Body of pancreas (tissue), 4 donors: ENCODE measurements at regions not wholly inside any gene's neighbourhood (a gene's known extent, or its start where the extent isn't known, plus 50 kb on each side); places are given as distances from the start of the nearest gene placed in this dataset.

ENCODE experiments used
- ATAC-seq: fragments of 150-250 bp; one replicate; pipeline ENCODE4 v1.9.1; 2016
- DNase-seq, 4 donors: peaks; one replicate each; pipeline ENCODE4 v3.0.0-alpha.2; 2019
- H3K27ac ChIP-seq, 4 donors: fragments of 200-600 bp; sonication (generic); 1 replicate in 3 of 4; 2 replicates in 1 of 4; pipeline versions ENCODE4 v1.5.1 to v1.6.1; 2016 to 2019; ENCODE audit warnings: mild to moderate bottlenecking in 1 of 4, mixed read lengths in 1 of 4, moderate library complexity in 1 of 4
- H3K27me3 ChIP-seq, 2 donors: fragments of 200-600 bp; sonication (generic); one replicate each; pipeline ENCODE4 v1.6.0; 2016; ENCODE audit warnings: mild to moderate bottlenecking in 1 of 2
- H3K36me3 ChIP-seq, 2 donors: fragments of 200-600 bp; sonication (generic); replicated peaks in 1 of 2; 2 replicates each; pipeline ENCODE4 v1.5.1; 2016; ENCODE audit warnings: low read depth in 2 of 2; ENCODE audit not compliant: insufficient read depth in 1 of 2
- H3K4me1 ChIP-seq: fragments of 200-600 bp; sonication (generic); one replicate; pipeline ENCODE4 v1.6.0; 2016
- H3K4me3 ChIP-seq, 2 donors: fragments of 200-600 bp; sonication (generic); 1 replicate in 1 of 2; 2 replicates in 1 of 2; pipeline ENCODE4 v1.5.1; 2016 to 2019
- H3K9me3 ChIP-seq, 3 donors: fragments of 200-600 bp; sonication (generic); 1 replicate in 2 of 3; 2 replicates in 1 of 3; pipeline ENCODE4 v1.5.1; 2016
- POLR2A ChIP-seq, 3 donors: fragments of 450-650 bp; IDR thresholded peaks; one replicate each; pipeline ENCODE4 v1.6.1; 2016; ENCODE audit warnings: antibody characterized with exemption in 3 of 3, mild to moderate bottlenecking in 2 of 3
- WGBS, 2 donors: methylation state at CpG; one replicate each; pipeline ENCODE4 v1.1.5; 2017; 5-methylcytosine and 5-hydroxymethylcytosine counted together
- intact Hi-C: fragments of 100-400 bp; cut with DNase I; formaldehyde crosslinking; loops from one replicate; pipeline ENCODE4 v1.15.1; 2023
- TF ChIP-seq, protein P1 (sequence below), 7 experiments: fragments of 450-650 bp in 4 of 7; fragments of 200-600 bp in 3 of 7; sonication (generic) in 3 of 7; IDR thresholded peaks; one replicate each; pipeline ENCODE4 v1.5.1; 2016 to 2019; ENCODE audit warnings: antibody characterized with exemption in 7 of 7

DNA sequence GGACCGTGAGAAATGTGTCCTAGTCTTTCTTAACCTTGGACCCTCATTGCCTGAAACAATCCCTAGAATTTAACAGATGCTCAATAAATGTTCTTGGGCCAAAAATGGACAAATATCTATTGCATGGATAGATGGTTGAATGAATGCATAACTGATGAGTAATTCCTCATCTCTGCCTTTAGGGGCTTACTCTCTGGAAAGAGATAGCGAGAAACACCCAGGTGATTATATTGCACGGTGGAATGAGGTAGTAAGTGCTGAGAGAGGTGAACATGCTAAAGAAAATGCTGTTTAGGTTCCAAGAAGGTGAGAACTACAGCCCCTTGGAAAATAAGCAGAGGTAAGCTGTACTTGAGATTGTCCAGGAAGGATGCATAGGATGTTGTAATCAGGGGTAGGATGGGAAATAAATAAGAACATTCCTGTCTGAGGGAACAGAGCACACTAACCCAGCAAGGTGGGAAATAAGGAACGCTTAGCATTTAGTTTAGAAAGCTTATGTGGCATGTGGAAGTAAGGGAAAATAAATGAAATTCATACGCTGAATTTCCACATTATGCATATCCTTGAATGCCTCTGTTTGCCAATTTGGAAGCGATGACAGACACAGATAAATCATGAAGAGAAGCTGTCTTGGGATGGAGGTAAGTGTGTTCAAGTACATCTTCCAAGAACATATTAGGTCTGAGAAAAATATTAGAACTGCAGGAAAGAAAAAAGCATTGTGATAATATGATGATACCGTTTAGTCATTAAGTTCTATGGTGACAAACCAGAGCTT is 426.6 kb downstream of the ARHGEF28 start:
- no peaks in the 10 kb centered on the region for H3K4me1 ChIP-seq
- H3K27ac ChIP-seq = no peak overlapping the region
- H3K9me3 ChIP-seq = no peaks in the 10 kb centered on the region
- intact Hi-C loops = no loop called here
- WGBS, 2 donors = 63 to 70% methylated on average over 7 of the region's 7 CpGs
- H3K36me3 ChIP-seq = no peaks in the 10 kb centered on the region
- DNase-seq = no peak
- H3K27me3 ChIP-seq = no peaks in the 10 kb centered on the region
- no peak for ATAC-seq
- TF ChIP-seq, protein P1, sequence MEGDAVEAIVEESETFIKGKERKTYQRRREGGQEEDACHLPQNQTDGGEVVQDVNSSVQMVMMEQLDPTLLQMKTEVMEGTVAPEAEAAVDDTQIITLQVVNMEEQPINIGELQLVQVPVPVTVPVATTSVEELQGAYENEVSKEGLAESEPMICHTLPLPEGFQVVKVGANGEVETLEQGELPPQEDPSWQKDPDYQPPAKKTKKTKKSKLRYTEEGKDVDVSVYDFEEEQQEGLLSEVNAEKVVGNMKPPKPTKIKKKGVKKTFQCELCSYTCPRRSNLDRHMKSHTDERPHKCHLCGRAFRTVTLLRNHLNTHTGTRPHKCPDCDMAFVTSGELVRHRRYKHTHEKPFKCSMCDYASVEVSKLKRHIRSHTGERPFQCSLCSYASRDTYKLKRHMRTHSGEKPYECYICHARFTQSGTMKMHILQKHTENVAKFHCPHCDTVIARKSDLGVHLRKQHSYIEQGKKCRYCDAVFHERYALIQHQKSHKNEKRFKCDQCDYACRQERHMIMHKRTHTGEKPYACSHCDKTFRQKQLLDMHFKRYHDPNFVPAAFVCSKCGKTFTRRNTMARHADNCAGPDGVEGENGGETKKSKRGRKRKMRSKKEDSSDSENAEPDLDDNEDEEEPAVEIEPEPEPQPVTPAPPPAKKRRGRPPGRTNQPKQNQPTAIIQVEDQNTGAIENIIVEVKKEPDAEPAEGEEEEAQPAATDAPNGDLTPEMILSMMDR (IDR thresholded peaks at IDR 0.05) = no peak
- TF ChIP-seq POLR2A (IDR thresholded peaks at IDR 0.05) = no peak
- no peak overlapping the region for H3K4me3 ChIP-seq

DNA sequence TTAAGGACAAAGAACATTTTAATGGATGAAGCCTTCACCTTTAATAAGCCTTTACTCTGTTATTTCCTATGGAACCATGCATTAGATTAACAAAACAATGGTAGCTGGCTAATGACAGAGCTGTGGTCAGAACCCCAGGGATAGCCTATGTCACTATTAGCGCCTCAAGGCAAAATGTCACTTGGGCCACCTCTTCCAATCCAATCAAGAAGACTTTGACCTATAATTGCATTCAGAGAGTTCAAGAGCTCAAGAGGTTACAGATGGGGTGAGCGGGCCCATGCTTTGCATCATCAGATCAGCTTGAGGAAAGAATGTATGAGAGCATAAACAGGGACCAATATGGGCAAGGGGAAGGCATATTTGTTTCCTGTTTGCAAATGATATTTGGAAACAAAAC is 425.1 kb downstream of the ARHGEF28 start:
- Histone ChIP-seq H3K9me3 (no peaks in the 10 kb centered on the region), H3K27ac (no peak overlapping the region), H3K4me3 (no peak overlapping the region), H3K27me3 (no peaks in the 10 kb centered on the region), H3K36me3 (no peaks in the 10 kb centered on the region), H3K4me1 (no peaks in the 10 kb centered on the region)
- ATAC-seq (no peak), DNase-seq (no peak)
- WGBS, 2 donors = 93 to 95% methylated on average over 2 of the region's 2 CpGs
- intact Hi-C loops = no loop called here
- no peak for TF ChIP-seq POLR2A (IDR thresholded peaks at IDR 0.05)
- TF ChIP-seq, protein P1 (IDR thresholded peaks at IDR 0.05) = no peak

DNA sequence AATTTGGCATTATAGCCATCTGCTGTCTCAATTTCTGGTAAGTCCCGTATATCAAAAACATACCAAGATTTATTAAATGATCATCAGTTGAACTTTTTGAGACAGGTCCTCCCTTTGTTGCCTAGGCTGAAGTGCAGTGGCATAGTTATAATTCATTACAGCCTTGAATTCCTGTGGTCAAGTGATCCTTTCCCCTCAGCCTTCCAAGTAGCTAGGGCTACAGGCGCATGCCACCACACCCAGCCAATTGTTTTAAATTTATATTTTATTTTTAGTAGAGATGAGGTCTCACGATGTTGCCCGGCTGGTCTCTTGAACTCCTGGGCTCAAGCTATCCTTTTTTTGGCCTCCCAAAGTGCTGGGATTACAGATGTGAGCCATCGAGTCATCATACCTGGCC is 418.9 kb downstream of the ARHGEF28 start:
- no peak for ATAC-seq
- WGBS, 2 donors = 86 to 93% methylated on average over 5 of the region's 5 CpGs
- intact Hi-C loops = no loop called here

DNA sequence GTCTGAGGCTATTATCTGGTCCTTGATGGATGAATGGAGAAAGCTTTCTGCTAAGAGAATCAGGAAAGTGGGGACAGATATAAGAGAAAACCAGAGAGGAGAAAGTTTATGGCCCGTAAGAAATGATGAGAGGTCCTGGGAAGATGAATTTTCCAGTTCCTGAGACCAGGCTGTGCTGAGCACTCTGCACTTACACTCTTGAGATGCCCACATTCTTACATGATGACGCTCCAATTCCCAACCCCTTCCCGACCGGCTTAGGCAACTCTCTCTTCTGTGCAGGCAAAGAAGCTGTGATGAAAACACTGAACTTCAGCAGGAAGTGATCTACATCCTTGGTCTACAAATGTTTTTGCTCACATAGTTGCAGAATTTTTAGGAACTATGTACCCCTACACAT is 417.0 kb downstream of the ARHGEF28 start:
- DNase-seq = no peak

More for the DNA sequence above, 418.9 kb downstream of the ARHGEF28 start:
- Histone ChIP-seq H3K4me3 (no peak overlapping the region), H3K36me3 (no peaks in the 10 kb centered on the region), H3K27ac (no peak overlapping the region), H3K9me3 (no peaks in the 10 kb centered on the region), H3K4me1 (no peaks in the 10 kb centered on the region), H3K27me3 (no peaks in the 10 kb centered on the region)
- TF ChIP-seq, protein P1 (IDR thresholded peaks at IDR 0.05) = no peak
- no peak for TF ChIP-seq POLR2A (IDR thresholded peaks at IDR 0.05)
- DNase-seq = no peak

More for the DNA sequence above, 417.0 kb downstream of the ARHGEF28 start:
- 84 to 89% methylated on average over 4 of the region's 4 CpGs for WGBS, 2 donors
- H3K27me3 ChIP-seq = no peaks in the 10 kb centered on the region
- no peaks in the 10 kb centered on the region for H3K9me3 ChIP-seq
- ATAC-seq = no peak
- TF ChIP-seq, protein P1 (IDR thresholded peaks at IDR 0.05) = no peak
- no peak for TF ChIP-seq POLR2A (IDR thresholded peaks at IDR 0.05)
- H3K27ac ChIP-seq = no peak overlapping the region
- intact Hi-C loops = no loop called here
- no peaks in the 10 kb centered on the region for H3K36me3 ChIP-seq
- H3K4me3 ChIP-seq = no peak overlapping the region
- no peaks in the 10 kb centered on the region for H3K4me1 ChIP-seq
